Parathyroid adenoma (tissue), 2 donors: ENCODE measurements at regions not wholly inside any gene's neighbourhood (a gene's known extent, or its start where the extent isn't known, plus 50 kb on each side); places are given as distances from the start of the nearest gene placed in this dataset.

Experiments
- H2AFZ ChIP-seq: fragments of 300-600 bp; sonication (generic); one replicate; pipeline ENCODE4 v1.7.0; 2017; ENCODE audit warnings: antibody characterized with exemption, mild to moderate bottlenecking
- H3K27ac ChIP-seq: fragments of 300-600 bp; sonication (generic); one replicate; pipeline ENCODE4 v1.7.0; 2017
- H3K27me3 ChIP-seq: fragments of 300-600 bp; sonication (generic); one replicate; pipeline ENCODE4 v1.7.0; 2017; ENCODE audit warnings: low read length; ENCODE audit not compliant: control insufficient read depth, insufficient read depth
- H3K36me3 ChIP-seq: fragments of 300-600 bp; sonication (generic); one replicate; pipeline ENCODE4 v1.7.0; 2017; ENCODE audit warnings: low read length; ENCODE audit not compliant: control insufficient read depth, insufficient read depth
- H3K4me1 ChIP-seq: fragments of 300-600 bp; sonication (generic); one replicate; pipeline ENCODE4 v1.7.0; 2017; ENCODE audit warnings: control low read depth
- H3K4me2 ChIP-seq: fragments of 300-600 bp; sonication (generic); one replicate; pipeline ENCODE4 v1.7.0; 2017; ENCODE audit warnings: low read length
- H3K4me3 ChIP-seq: fragments of 300-600 bp; sonication (generic); one replicate; pipeline ENCODE4 v1.7.0; 2017; ENCODE audit warnings: low read depth, low read length
- H3K79me2 ChIP-seq: fragments of 300-600 bp; sonication (generic); one replicate; pipeline ENCODE4 v1.7.0; 2017; ENCODE audit warnings: control low read depth
- H3K9ac ChIP-seq: fragments of 300-600 bp; sonication (generic); one replicate; pipeline ENCODE4 v1.7.0; 2017; ENCODE audit warnings: mild to moderate bottlenecking
- H3K9me3 ChIP-seq: fragments of 300-600 bp; sonication (generic); one replicate; pipeline ENCODE4 v1.7.0; 2017; ENCODE audit warnings: low read length; ENCODE audit not compliant: control insufficient read depth
- TF ChIP-seq, protein P1 (sequence below): fragments of 300-600 bp; sonication (generic); IDR thresholded peaks from one replicate; pipeline ENCODE4 v1.7.0; 2017; ENCODE audit warnings: antibody characterized with exemption, mild to moderate bottlenecking
- donor health status: primary hyperparathyroidism.

DNA sequence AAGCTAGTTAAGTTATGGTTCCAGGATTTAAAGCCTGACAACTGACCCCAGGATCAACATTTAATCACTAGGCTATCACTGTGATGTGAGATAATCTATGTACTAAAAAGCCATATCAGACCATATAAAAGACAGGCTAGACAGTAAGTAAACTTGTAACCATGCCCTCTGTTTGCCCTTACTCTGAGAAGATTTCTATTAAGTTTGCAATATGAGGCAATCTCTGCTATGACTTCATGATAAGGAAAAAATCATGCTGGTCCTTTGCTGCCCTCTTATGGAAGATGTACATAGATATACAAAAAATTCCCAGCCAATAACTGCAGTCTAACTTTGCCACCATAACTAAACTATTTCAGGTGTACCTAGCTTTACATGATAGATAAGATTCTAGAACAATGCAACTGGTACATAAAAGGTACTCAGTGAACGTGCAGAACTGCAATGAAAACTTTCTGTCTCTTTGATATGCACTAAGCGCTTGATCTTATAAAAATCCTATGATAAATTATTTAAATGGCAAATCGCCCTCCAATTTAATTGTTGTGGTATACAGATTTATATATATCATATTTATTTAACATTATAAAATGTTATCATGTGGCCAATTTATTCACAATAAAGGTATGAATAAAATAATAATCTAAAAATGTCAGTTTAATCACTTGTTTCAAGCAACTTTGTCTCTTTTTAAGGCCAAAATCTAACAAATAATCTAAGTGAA is 70.5 kb downstream of the FAM217A start:
- no peak overlapping the region for H2AFZ ChIP-seq
- peaks cover 41% of the 10 kb centered on the region for H3K79me2 ChIP-seq
- H3K4me1 ChIP-seq = no peaks in the 10 kb centered on the region
- no peak overlapping the region for H3K27ac ChIP-seq
- H3K9ac ChIP-seq = no peak overlapping the region
- no peaks in the 10 kb centered on the region for H3K9me3 ChIP-seq
- no peaks in the 10 kb centered on the region for H3K27me3 ChIP-seq
- H3K36me3 ChIP-seq = no peaks in the 10 kb centered on the region
- H3K4me2 ChIP-seq = no peak overlapping the region
- H3K4me3 ChIP-seq = no peak overlapping the region
- TF ChIP-seq, protein P1, sequence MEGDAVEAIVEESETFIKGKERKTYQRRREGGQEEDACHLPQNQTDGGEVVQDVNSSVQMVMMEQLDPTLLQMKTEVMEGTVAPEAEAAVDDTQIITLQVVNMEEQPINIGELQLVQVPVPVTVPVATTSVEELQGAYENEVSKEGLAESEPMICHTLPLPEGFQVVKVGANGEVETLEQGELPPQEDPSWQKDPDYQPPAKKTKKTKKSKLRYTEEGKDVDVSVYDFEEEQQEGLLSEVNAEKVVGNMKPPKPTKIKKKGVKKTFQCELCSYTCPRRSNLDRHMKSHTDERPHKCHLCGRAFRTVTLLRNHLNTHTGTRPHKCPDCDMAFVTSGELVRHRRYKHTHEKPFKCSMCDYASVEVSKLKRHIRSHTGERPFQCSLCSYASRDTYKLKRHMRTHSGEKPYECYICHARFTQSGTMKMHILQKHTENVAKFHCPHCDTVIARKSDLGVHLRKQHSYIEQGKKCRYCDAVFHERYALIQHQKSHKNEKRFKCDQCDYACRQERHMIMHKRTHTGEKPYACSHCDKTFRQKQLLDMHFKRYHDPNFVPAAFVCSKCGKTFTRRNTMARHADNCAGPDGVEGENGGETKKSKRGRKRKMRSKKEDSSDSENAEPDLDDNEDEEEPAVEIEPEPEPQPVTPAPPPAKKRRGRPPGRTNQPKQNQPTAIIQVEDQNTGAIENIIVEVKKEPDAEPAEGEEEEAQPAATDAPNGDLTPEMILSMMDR = peak; percentile 50

DNA sequence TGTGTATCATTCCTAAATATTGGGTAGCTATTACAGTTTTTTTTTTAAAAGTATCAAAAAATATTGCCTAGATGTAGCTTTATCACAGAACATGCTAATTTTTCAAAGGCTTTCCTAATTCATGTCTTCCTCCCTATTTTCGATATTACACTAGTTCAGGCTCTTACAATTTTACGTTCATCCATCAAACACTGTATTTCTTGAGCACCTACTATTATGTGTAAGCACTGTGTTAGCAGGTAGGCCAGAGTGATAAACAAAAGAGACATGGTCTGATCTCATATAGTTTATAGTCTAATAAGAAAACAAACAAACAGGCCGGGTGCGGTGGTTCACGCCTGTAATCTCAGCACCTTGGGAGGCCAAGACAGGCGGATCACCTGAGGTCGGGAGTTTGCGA is 69.5 kb downstream of the FAM217A start:
- TF ChIP-seq, protein P1 = no peak
- H3K79me2 ChIP-seq = peaks cover 49% of the 10 kb centered on the region
- H3K36me3 ChIP-seq = no peaks in the 10 kb centered on the region
- no peaks in the 10 kb centered on the region for H3K4me1 ChIP-seq
- H3K4me3 ChIP-seq = no peak overlapping the region
- H3K27me3 ChIP-seq = no peaks in the 10 kb centered on the region
- H3K9ac ChIP-seq = no peak overlapping the region
- no peaks in the 10 kb centered on the region for H3K9me3 ChIP-seq
- no peak overlapping the region for H3K4me2 ChIP-seq
- H2AFZ ChIP-seq = no peak overlapping the region
- no peak overlapping the region for H3K27ac ChIP-seq

DNA sequence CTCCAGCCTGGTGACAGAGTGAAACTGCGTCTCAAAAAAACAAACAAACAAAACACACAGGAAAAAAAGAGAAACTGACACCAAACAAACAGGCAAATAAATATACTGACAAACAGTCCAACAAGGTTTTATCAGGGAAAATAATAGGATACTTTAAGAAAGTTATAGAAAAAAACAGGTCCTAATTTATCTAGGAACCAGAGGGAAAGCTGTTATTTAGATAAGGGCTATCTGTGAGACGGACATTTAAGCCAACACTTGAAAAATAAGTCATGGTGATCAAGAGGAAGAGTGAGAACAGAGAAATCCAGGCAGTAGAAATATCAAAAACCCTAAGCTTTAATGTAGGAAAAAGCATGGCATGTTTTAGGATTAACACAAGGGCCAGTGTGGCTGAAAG is 68.9 kb downstream of the FAM217A start:
- H3K27me3 ChIP-seq = no peaks in the 10 kb centered on the region
- peaks cover 48% of the 10 kb centered on the region for H3K79me2 ChIP-seq
- no peaks in the 10 kb centered on the region for H3K4me1 ChIP-seq
- no peak overlapping the region for H3K4me3 ChIP-seq
- no peak overlapping the region for H2AFZ ChIP-seq
- no peak overlapping the region for H3K4me2 ChIP-seq
- no peak overlapping the region for H3K9ac ChIP-seq
- H3K36me3 ChIP-seq = no peaks in the 10 kb centered on the region
- no peak overlapping the region for H3K27ac ChIP-seq
- H3K9me3 ChIP-seq = no peaks in the 10 kb centered on the region
- TF ChIP-seq, protein P1 = no peak

GRCh38 chr6:4010689-4011090 is 68.2 kb downstream of the FAM217A start:
- Histone ChIP-seq H3K27ac (no peak overlapping the region), H3K9ac (no peak overlapping the region), H3K27me3 (no peaks in the 10 kb centered on the region), H3K9me3 (no peaks in the 10 kb centered on the region), H3K4me3 (no peak overlapping the region), H3K4me1 (no peaks in the 10 kb centered on the region), H3K36me3 (no peaks in the 10 kb centered on the region), H3K79me2 (peaks cover 47% of the 10 kb centered on the region), H3K4me2 (no peak overlapping the region), H2AFZ (no peak overlapping the region)
- TF ChIP-seq, protein P1 = no peak

DNA sequence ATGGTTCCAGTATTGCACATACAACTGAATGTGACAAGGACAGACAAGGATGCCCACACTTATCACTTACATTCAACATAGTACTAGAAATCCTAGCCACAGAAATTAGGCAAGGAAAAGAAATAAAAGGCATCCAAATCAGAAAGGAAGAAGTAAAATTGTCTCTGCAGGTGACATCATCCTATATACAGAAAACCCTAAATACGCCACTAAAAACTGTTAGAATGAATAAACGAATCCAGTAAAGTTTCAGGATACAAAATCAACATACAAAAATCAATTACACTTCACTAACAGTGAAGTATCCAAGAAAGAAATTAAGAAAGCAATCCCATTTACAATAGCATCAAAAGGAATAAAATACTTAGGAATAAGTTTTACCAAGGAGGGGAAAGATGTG is 66.1 kb downstream of the FAM217A start:
- H3K27ac ChIP-seq = no peak overlapping the region
- no peak overlapping the region for H3K4me3 ChIP-seq
- peaks cover 5% of the 10 kb centered on the region for H3K4me1 ChIP-seq
- H2AFZ ChIP-seq = no peak overlapping the region
- no peaks in the 10 kb centered on the region for H3K27me3 ChIP-seq
- no peaks in the 10 kb centered on the region for H3K9me3 ChIP-seq
- TF ChIP-seq, protein P1 = no peak
- no peak overlapping the region for H3K4me2 ChIP-seq
- no peaks in the 10 kb centered on the region for H3K36me3 ChIP-seq
- H3K9ac ChIP-seq = no peak overlapping the region
- peaks cover 44% of the 10 kb centered on the region for H3K79me2 ChIP-seq
